Skeletal muscle satellite cell (primary cell): ENCODE measurements at regions not wholly inside any gene's neighbourhood (a gene's known extent, or its start where the extent isn't known, plus 50 kb on each side); places are given as distances from the start of the nearest gene placed in this dataset.

Experiments
- H3K27me3 ChIP-seq: 2 replicates; pipeline ENCODE4 v1.7.0; 2013; ENCODE audit warnings: low read length; ENCODE audit not compliant: control insufficient read depth, insufficient read depth
- H3K36me3 ChIP-seq: 2 replicates; pipeline ENCODE4 v1.7.0; 2013; ENCODE audit warnings: mild to moderate bottlenecking, control low read depth, low read length; ENCODE audit not compliant: insufficient read depth
- H3K4me1 ChIP-seq: 2 replicates; pipeline ENCODE4 v1.7.0; 2013; ENCODE audit warnings: low read length; ENCODE audit not compliant: control insufficient read depth, insufficient read depth
- H3K4me2 ChIP-seq: 2 replicates; pipeline ENCODE4 v1.7.0; 2013; ENCODE audit warnings: mild to moderate bottlenecking, low read length
- H3K4me3 ChIP-seq: 2 replicates; pipeline ENCODE4 v1.7.0; 2013; ENCODE audit warnings: low read length
- H3K9ac ChIP-seq: 2 replicates; pipeline ENCODE4 v1.7.0; 2013; ENCODE audit warnings: mild to moderate bottlenecking, low read depth, low read length, moderate library complexity
- H3K9me3 ChIP-seq: replicated peaks from 2 replicates; pipeline ENCODE4 v1.7.0; 2013; ENCODE audit warnings: mild to moderate bottlenecking, control low read depth, low read length

- H3K4me3 ChIP-seq, result no peak overlapping the region
- H3K9me3 ChIP-seq, result no peaks in the 10 kb centered on the region
- no peaks in the 10 kb centered on the region for H3K4me1 ChIP-seq
- H3K9ac ChIP-seq, result no peak overlapping the region
- no peaks in the 10 kb centered on the region for H3K36me3 ChIP-seq
- no peak overlapping the region for H3K4me2 ChIP-seq
- H3K27me3 ChIP-seq, result no peaks in the 10 kb centered on the region
These were observed 116.2 kb upstream of the JAG1 start for GRCh38 chr20:10790013-10790412.

GRCh38 chr20:10792291-10792690 lies 118.5 kb upstream of the JAG1 start:
- no peaks in the 10 kb centered on the region for H3K27me3 ChIP-seq
- no peak overlapping the region for H3K9ac ChIP-seq
- no peak overlapping the region for H3K4me2 ChIP-seq
- H3K4me1 ChIP-seq, result no peaks in the 10 kb centered on the region
- H3K36me3 ChIP-seq, result no peaks in the 10 kb centered on the region
- H3K4me3 ChIP-seq, result no peak overlapping the region
- no peaks in the 10 kb centered on the region for H3K9me3 ChIP-seq

- Histone ChIP-seq H3K9me3 (no peaks in the 10 kb centered on the region), H3K4me1 (no peaks in the 10 kb centered on the region), H3K9ac (no peak overlapping the region), H3K4me3 (no peak overlapping the region), H3K27me3 (no peaks in the 10 kb centered on the region), H3K36me3 (no peaks in the 10 kb centered on the region), H3K4me2 (no peak overlapping the region)
These were observed 120.0 kb upstream of the JAG1 start for GRCh38 chr20:10793766-10794165.

GRCh38 chr20:10794765-10795164 lies 121.0 kb upstream of the JAG1 start:
- no peaks in the 10 kb centered on the region for H3K36me3 ChIP-seq

GRCh38 chr20:10795286-10796026 lies 121.7 kb upstream of the JAG1 start:
- Histone ChIP-seq H3K36me3 (no peaks in the 10 kb centered on the region), H3K4me3 (no peak overlapping the region), H3K9me3 (no peaks in the 10 kb centered on the region), H3K4me1 (no peaks in the 10 kb centered on the region), H3K9ac (no peak overlapping the region), H3K4me2 (no peak overlapping the region), H3K27me3 (no peaks in the 10 kb centered on the region)

More at GRCh38 chr20:10794765-10795164, 121.0 kb upstream of the JAG1 start:
- no peak overlapping the region for H3K4me3 ChIP-seq
- H3K9ac ChIP-seq, result no peak overlapping the region
- H3K9me3 ChIP-seq, result no peaks in the 10 kb centered on the region
- H3K4me2 ChIP-seq, result no peak overlapping the region
- H3K27me3 ChIP-seq, result no peaks in the 10 kb centered on the region
- no peaks in the 10 kb centered on the region for H3K4me1 ChIP-seq

GRCh38 chr20:10798811-10799210 lies 125.0 kb upstream of the JAG1 start:
- Histone ChIP-seq H3K9ac (no peak overlapping the region), H3K9me3 (no peaks in the 10 kb centered on the region), H3K27me3 (no peaks in the 10 kb centered on the region), H3K4me2 (no peak overlapping the region), H3K36me3 (no peaks in the 10 kb centered on the region), H3K4me3 (no peak overlapping the region), H3K4me1 (no peaks in the 10 kb centered on the region)

- Histone ChIP-seq H3K36me3 (no peaks in the 10 kb centered on the region), H3K4me2 (no peak overlapping the region), H3K4me3 (no peak overlapping the region), H3K9ac (no peak overlapping the region), H3K27me3 (no peaks in the 10 kb centered on the region), H3K9me3 (no peaks in the 10 kb centered on the region), H3K4me1 (no peaks in the 10 kb centered on the region)
These were observed 125.9 kb upstream of the JAG1 start for GRCh38 chr20:10799735-10800134.

GRCh38 chr20:10800288-10800687 lies 126.5 kb upstream of the JAG1 start:
- H3K27me3 ChIP-seq, result no peaks in the 10 kb centered on the region
- H3K4me2 ChIP-seq, result no peak overlapping the region
- H3K4me3 ChIP-seq, result no peak overlapping the region
- no peaks in the 10 kb centered on the region for H3K36me3 ChIP-seq
- no peaks in the 10 kb centered on the region for H3K9me3 ChIP-seq
- no peak overlapping the region for H3K9ac ChIP-seq
- H3K4me1 ChIP-seq, result no peaks in the 10 kb centered on the region

GRCh38 chr20:10802236-10802635 lies 128.4 kb upstream of the JAG1 start:
- H3K36me3 ChIP-seq, result no peaks in the 10 kb centered on the region
- no peak overlapping the region for H3K4me2 ChIP-seq
- no peak overlapping the region for H3K4me3 ChIP-seq
- H3K27me3 ChIP-seq, result no peaks in the 10 kb centered on the region
- H3K9ac ChIP-seq, result no peak overlapping the region
- H3K4me1 ChIP-seq, result no peaks in the 10 kb centered on the region
- H3K9me3 ChIP-seq, result no peaks in the 10 kb centered on the region

GRCh38 chr20:10805764-10806163 lies 132.0 kb upstream of the JAG1 start:
- no peaks in the 10 kb centered on the region for H3K36me3 ChIP-seq
- no peak overlapping the region for H3K9ac ChIP-seq
- no peak overlapping the region for H3K4me2 ChIP-seq
- no peaks in the 10 kb centered on the region for H3K27me3 ChIP-seq
- H3K4me1 ChIP-seq, result no peaks in the 10 kb centered on the region
- no peak overlapping the region for H3K4me3 ChIP-seq
- no peaks in the 10 kb centered on the region for H3K9me3 ChIP-seq

- Histone ChIP-seq H3K27me3 (no peaks in the 10 kb centered on the region), H3K9me3 (no peaks in the 10 kb centered on the region), H3K9ac (no peak overlapping the region), H3K36me3 (no peaks in the 10 kb centered on the region), H3K4me3 (no peak overlapping the region), H3K4me1 (no peaks in the 10 kb centered on the region), H3K4me2 (no peak overlapping the region)
These were observed 132.7 kb upstream of the JAG1 start for GRCh38 chr20:10806539-10806938.

- Histone ChIP-seq H3K4me2 (no peak overlapping the region), H3K27me3 (no peaks in the 10 kb centered on the region), H3K9me3 (no peaks in the 10 kb centered on the region), H3K4me3 (no peak overlapping the region), H3K4me1 (no peaks in the 10 kb centered on the region), H3K36me3 (no peaks in the 10 kb centered on the region), H3K9ac (no peak overlapping the region)
These were observed 133.2 kb upstream of the JAG1 start for GRCh38 chr20:10807013-10807412.
